NB4 (cell line): ENCODE measurements at regions not wholly inside any gene's neighbourhood (a gene's known extent, or its start where the extent isn't known, plus 50 kb on each side); places are given as distances from the start of the nearest gene placed in this dataset.

Experiments used
- POLR2A ChIP-seq: IDR thresholded peaks from 2 replicates; pipeline ENCODE4 v1.6.1; 2011; ENCODE audit warnings: mild to moderate bottlenecking; ENCODE audit not compliant: insufficient read length; ENCODE audit errors: extremely low read depth
- TF ChIP-seq, protein P1 (sequence below): IDR thresholded peaks from 2 replicates; pipeline ENCODE4 v1.6.1; 2011; ENCODE audit warnings: low read depth, low read length
- TF ChIP-seq, protein P2 (sequence below): IDR thresholded peaks from one replicate; pipeline ENCODE4 v1.5.1; 2012; ENCODE audit warnings: low read depth, low read length

DNA sequence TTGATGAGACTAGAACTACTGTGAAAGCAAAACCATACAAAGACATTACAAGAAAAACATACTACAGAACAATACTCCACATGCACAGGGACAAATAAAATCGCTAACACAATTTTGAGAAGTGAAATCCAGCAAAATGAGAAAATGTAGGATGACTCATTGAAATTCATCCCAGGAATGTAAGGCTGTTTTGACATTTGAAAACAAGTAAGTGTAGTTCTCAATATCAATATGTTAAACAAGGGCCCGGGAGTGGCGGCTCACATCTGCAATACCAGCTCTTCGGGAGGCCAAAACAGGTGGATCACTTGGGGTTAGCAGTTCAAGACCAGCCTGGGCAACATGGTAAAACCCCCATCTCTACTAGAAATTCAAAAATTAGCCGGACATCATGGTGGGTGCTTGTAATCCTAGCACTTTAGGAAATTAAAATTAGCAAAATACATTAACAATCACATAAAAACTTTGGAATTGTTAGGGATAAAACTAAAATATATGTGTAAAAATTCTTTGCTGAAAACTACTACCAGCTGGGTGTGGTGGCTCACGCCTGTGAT is 113.7 kb upstream of the ADARB2 start:
- TF ChIP-seq, protein P1, sequence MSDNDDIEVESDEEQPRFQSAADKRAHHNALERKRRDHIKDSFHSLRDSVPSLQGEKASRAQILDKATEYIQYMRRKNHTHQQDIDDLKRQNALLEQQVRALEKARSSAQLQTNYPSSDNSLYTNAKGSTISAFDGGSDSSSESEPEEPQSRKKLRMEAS = no peak
- TF ChIP-seq, protein P2, sequence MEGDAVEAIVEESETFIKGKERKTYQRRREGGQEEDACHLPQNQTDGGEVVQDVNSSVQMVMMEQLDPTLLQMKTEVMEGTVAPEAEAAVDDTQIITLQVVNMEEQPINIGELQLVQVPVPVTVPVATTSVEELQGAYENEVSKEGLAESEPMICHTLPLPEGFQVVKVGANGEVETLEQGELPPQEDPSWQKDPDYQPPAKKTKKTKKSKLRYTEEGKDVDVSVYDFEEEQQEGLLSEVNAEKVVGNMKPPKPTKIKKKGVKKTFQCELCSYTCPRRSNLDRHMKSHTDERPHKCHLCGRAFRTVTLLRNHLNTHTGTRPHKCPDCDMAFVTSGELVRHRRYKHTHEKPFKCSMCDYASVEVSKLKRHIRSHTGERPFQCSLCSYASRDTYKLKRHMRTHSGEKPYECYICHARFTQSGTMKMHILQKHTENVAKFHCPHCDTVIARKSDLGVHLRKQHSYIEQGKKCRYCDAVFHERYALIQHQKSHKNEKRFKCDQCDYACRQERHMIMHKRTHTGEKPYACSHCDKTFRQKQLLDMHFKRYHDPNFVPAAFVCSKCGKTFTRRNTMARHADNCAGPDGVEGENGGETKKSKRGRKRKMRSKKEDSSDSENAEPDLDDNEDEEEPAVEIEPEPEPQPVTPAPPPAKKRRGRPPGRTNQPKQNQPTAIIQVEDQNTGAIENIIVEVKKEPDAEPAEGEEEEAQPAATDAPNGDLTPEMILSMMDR = no peak
- TF ChIP-seq POLR2A = no peak
